ENCODE measurements at regions not wholly inside any gene's neighbourhood (a gene's known extent, or its start where the extent isn't known, plus 50 kb on each side); places are given as distances from the start of the nearest gene placed in this dataset.

DNA sequence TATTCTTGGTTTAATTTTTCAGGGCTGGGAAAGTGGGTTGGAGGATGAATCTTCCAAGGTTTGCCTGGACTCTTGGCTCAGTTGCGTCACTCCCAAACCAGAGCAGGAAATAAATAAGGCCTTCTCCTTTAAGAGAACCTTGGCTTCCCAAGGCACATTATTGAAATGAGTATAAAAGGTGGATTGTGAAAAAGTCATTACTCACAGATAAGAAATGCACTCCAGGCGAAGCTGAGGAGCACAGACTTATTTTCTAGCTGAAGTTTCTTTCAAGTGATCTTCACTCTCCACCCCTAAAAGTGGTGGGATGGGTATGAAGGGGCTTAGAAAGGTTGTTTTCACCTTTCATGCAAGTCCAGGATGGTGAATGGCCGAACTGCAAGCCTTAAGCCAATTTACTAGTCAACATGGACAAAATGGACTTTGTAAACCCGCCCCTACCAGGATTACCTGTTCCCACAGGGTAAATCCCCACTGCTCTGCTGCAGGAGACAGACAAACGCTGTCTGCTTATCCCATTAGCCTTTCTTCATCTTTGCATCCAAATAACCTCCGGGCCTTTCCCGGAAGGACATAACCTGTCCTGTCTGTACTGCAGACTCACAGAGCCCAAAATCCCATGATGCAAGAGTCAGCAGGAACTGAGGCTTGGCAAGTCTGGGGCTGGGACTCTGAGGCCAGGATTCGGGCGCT lies 207.6 kb downstream of the BCL11B start:
- no peak for DNase-seq (ENCODE audit: low read depth)

DNA sequence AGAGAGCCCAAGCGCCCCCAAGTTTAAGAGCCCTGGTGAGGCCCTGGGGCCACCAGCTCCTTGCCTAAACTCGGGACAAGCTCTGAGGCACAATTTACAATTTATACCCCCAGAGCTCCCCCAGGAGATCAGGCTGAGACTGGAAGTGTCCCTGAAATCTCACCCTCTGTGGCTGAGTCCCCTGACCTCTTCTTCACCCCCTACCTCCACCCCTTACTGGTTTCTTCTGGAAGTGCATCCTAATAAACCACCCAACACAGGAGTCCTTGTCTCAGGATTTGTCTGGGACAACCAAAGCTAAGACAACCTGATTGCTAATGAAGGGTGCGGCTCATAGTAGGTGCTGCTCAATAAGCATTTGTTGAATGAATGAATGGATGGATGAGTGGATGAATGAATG lies 206.4 kb downstream of the BCL11B start:
- no peak for DNase-seq (ENCODE audit: low read depth)

- no peak for DNase-seq (ENCODE audit: low read depth)
Observed at GRCh38 chr14:99066378-99066777, 205.6 kb downstream of the BCL11B start.

- DNase-seq (ENCODE audit: low read depth) = no peak
Observed at GRCh38 chr14:99067141-99067920, 204.7 kb downstream of the BCL11B start.

GRCh38 chr14:99067927-99068326 lies 204.1 kb downstream of the BCL11B start:
- no peak for DNase-seq (ENCODE audit: low read depth)

- no peak for DNase-seq (ENCODE audit: low read depth)
Observed at GRCh38 chr14:99069946-99070345, 202.1 kb downstream of the BCL11B start.

- DNase-seq (ENCODE audit: low read depth) = no peak
Observed at GRCh38 chr14:99072433-99072832, 199.6 kb downstream of the BCL11B start.

- no peak for DNase-seq (ENCODE audit: low read depth)
Observed at GRCh38 chr14:99072956-99073355, 199.0 kb downstream of the BCL11B start.

GRCh38 chr14:99073431-99073830 lies 198.6 kb downstream of the BCL11B start:
- no peak for DNase-seq (ENCODE audit: low read depth)

- no peak for DNase-seq (ENCODE audit: low read depth)
Observed at GRCh38 chr14:99075061-99075460, 196.9 kb downstream of the BCL11B start.

- no peak for DNase-seq (ENCODE audit: low read depth)
Observed at GRCh38 chr14:99075771-99076375, 196.1 kb downstream of the BCL11B start.

GRCh38 chr14:99077076-99077843 lies 194.7 kb downstream of the BCL11B start:
- no peak for DNase-seq (ENCODE audit: low read depth)

DNA sequence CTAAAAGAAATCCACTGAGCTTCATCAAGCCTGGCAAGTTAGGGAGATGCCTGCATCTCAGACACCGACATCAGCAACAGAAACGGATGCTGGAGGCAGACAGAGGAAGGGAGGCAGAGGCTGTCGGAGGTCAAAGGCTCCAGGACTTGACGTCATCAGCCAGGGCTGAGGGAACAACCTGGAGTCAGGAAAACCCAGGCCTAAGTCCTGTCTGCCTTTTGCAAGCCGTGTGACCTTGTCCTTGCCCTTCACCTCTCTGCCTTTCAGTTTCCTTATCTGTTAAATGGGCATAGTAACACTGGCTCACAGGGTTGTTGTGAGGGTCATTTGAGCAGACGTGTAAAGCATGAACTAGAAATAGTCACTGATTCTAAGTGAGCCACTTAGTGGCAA lies 194.2 kb downstream of the BCL11B start:
- DNase-seq (ENCODE audit: low read depth) = no peak

- DNase-seq (ENCODE audit: low read depth) = no peak
Observed at GRCh38 chr14:99078426-99078825, 193.6 kb downstream of the BCL11B start.

DNA sequence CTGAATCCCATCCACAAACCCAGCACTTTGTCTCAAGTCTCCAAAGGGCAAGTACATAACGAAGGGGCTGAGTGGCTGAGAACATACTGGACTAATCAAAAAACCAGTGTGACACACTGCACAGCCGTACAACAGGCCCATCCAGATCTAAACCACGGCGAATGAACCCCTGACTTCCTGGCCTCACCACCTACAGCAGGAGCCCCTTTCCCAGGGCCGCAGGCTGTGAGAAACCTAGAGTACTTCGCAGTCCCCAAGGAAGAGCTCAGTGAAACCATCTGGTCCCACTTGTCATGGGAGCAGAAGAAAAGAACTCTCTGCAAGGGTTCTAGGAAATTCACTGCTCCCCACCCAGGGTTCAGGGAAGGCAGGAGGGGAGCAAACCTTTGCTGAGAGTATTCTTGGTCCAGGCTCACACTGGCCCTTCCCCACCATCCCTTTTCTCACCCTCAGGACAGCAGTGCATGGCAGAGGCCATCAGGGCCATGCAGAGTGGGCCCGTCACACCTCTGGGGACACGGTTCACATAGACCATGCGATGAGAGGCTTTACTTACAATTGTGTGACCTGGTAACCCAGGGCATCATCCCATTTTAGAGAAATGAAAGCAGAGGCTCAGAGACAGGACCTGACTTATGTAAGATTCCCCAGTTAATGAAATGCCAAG lies 192.8 kb downstream of the BCL11B start:
- no peak for DNase-seq (ENCODE audit: low read depth)

- DNase-seq (ENCODE audit: low read depth) = no peak
Observed at GRCh38 chr14:99080306-99080705, 191.7 kb downstream of the BCL11B start.

DNA sequence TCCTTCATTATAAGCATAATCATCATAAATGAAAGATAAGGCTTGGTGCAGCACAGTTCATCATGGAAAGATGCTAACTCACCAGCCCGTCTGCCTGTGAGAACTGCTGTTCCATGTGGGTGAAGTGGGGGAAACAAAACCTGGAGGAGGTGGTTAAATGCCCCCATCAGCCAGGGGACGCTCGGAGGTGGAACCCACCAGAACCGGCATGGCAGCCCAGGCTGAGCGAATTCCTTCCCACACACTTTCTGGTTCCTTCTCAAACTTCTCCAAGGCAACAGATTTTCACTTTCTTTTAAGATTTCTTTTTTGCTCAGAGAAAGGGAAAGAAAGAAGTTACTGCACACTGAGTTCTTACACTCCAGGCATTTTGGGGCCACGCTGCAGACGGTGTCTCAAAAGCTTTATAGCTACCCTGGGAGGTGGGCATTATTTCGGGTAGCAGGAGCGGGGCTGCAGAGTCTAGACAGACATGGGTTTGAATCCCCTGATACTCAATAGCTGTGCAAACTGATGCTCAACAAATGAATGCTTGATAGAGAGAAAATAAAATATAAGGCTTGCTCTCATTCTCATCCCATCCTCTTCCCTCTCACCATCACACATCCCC lies 190.7 kb downstream of the BCL11B start:
- no peak for DNase-seq (ENCODE audit: low read depth)

- DNase-seq (ENCODE audit: low read depth) = no peak
Observed at GRCh38 chr14:99081880-99082279, 190.1 kb downstream of the BCL11B start.

GRCh38 chr14:99093532-99094517 lies 178.2 kb downstream of the BCL11B start:
- DNase-seq (ENCODE audit: low read depth) = no peak

- no peak for DNase-seq (ENCODE audit: low read depth)
Observed at GRCh38 chr14:99094901-99095300, 177.1 kb downstream of the BCL11B start.

Measured in CMK (cell line).